ENCODE measurements at regions not wholly inside any gene's neighbourhood (a gene's known extent, or its start where the extent isn't known, plus 50 kb on each side); places are given as distances from the start of the nearest gene placed in this dataset.

GRCh38 chr3:144102421-144102820 lies 130.8 kb downstream of the DIPK2A start:
- no peak for TF ChIP-seq CTCF (IDR thresholded peaks at IDR 0.05; ENCODE audit: unreplicated experiment in 3 of 3)
- Mint-ChIP-seq H3K27ac (no peak overlapping the region), H3K4me1 (no peaks in the 10 kb centered on the region), H3K27me3 (ENCODE audit: low read depth) (no peaks in the 10 kb centered on the region), H3K9me3 (no peaks in the 10 kb centered on the region), H3K36me3 (ENCODE audit: low read depth) (no peaks in the 10 kb centered on the region), H3K4me3 (no peak overlapping the region)

GRCh38 chr3:144104186-144104585 lies 132.6 kb downstream of the DIPK2A start:
- Mint-ChIP-seq H3K9me3 (no peaks in the 10 kb centered on the region), H3K36me3 (ENCODE audit: low read depth) (no peaks in the 10 kb centered on the region), H3K27me3 (ENCODE audit: low read depth) (no peaks in the 10 kb centered on the region), H3K27ac (peak overlapping the region in 1 of 3 experiments; percentile 68), H3K4me1 (peaks cover 5% of the 10 kb centered on the region), H3K4me3 (no peak overlapping the region)
- no peak for TF ChIP-seq CTCF (IDR thresholded peaks at IDR 0.05; ENCODE audit: unreplicated experiment in 3 of 3)

- no peak overlapping the region for H3K4me3 Mint-ChIP-seq
- H3K36me3 Mint-ChIP-seq (ENCODE audit: low read depth): no peaks in the 10 kb centered on the region
- no peak overlapping the region for H3K27ac Mint-ChIP-seq
- TF ChIP-seq CTCF (IDR thresholded peaks at IDR 0.05; ENCODE audit: unreplicated experiment in 3 of 3): no peak
- H3K4me1 Mint-ChIP-seq: peaks cover 5% of the 10 kb centered on the region
- H3K27me3 Mint-ChIP-seq (ENCODE audit: low read depth): no peaks in the 10 kb centered on the region
- H3K9me3 Mint-ChIP-seq: no peaks in the 10 kb centered on the region
Measured at GRCh38 chr3:144104679-144105078, 133.1 kb downstream of the DIPK2A start.

- no peak for TF ChIP-seq CTCF (IDR thresholded peaks at IDR 0.05; ENCODE audit: unreplicated experiment in 3 of 3)
- H3K27ac Mint-ChIP-seq: peak overlapping the region in 1 of 3 experiments; percentile 64
- H3K36me3 Mint-ChIP-seq (ENCODE audit: low read depth): no peaks in the 10 kb centered on the region
- H3K4me3 Mint-ChIP-seq: no peak overlapping the region
- no peaks in the 10 kb centered on the region for H3K9me3 Mint-ChIP-seq
- H3K4me1 Mint-ChIP-seq: peaks cover 5% of the 10 kb centered on the region
- H3K27me3 Mint-ChIP-seq (ENCODE audit: low read depth): no peaks in the 10 kb centered on the region
Measured at GRCh38 chr3:144105542-144105941, 133.9 kb downstream of the DIPK2A start.

- H3K36me3 Mint-ChIP-seq (ENCODE audit: low read depth): no peaks in the 10 kb centered on the region
- H3K9me3 Mint-ChIP-seq: no peaks in the 10 kb centered on the region
- no peaks in the 10 kb centered on the region for H3K27me3 Mint-ChIP-seq (ENCODE audit: low read depth)
- H3K27ac Mint-ChIP-seq: no peak overlapping the region
- TF ChIP-seq CTCF (IDR thresholded peaks at IDR 0.05; ENCODE audit: unreplicated experiment in 3 of 3): no peak
- H3K4me3 Mint-ChIP-seq: no peak overlapping the region
- peaks cover 5% of the 10 kb centered on the region for H3K4me1 Mint-ChIP-seq
Measured at GRCh38 chr3:144106970-144107369, 135.3 kb downstream of the DIPK2A start.

GRCh38 chr3:144107923-144108322 lies 136.3 kb downstream of the DIPK2A start:
- no peak overlapping the region for H3K4me3 Mint-ChIP-seq
- no peaks in the 10 kb centered on the region for H3K9me3 Mint-ChIP-seq
- no peak for TF ChIP-seq CTCF (IDR thresholded peaks at IDR 0.05; ENCODE audit: unreplicated experiment in 3 of 3)
- no peaks in the 10 kb centered on the region for H3K27me3 Mint-ChIP-seq (ENCODE audit: low read depth)
- H3K36me3 Mint-ChIP-seq (ENCODE audit: low read depth): no peaks in the 10 kb centered on the region
- H3K4me1 Mint-ChIP-seq: peaks cover 5% of the 10 kb centered on the region
- peak overlapping the region in 1 of 3 experiments; percentile 32 for H3K27ac Mint-ChIP-seq
